ENCODE measurements at regions not wholly inside any gene's neighbourhood (a gene's known extent, or its start where the extent isn't known, plus 50 kb on each side); places are given as distances from the start of the nearest gene placed in this dataset.
"Not testable (repeated sequence)": the region's sequence is repeated elsewhere in the genome, so short reads cannot be mapped to it uniquely, and the experiment has no call there.

GRCh38 chr5:8831251-8831650 lies 714.6 kb downstream of the SEMA5A start:
- Histone ChIP-seq H3K79me2 (ENCODE audit: control insufficient read depth, insufficient read depth, low read length, unreplicated experiment) (no peaks in the 10 kb centered on the region), H3K27ac (ENCODE audit: low read depth, low read length) (peak overlapping the region; percentile 51), H2AFZ (ENCODE audit: low read length, unreplicated experiment) (peak overlapping the region; percentile 33), H3K4me1 (ENCODE audit: control insufficient read depth, insufficient read depth, low read length, unreplicated experiment) (peaks cover 59% of the 10 kb centered on the region), H3K27me3 (ENCODE audit: insufficient read depth, low read length) (no peaks in the 10 kb centered on the region), H3K4me3 (ENCODE audit: low read depth, low read length) (peak overlapping the region; percentile 23; the same call in 1 of the 2 replicates), H3K36me3 (ENCODE audit: insufficient read depth, low read length) (no peaks in the 10 kb centered on the region)

GRCh38 chr5:8831854-8832253 lies 714.0 kb downstream of the SEMA5A start:
- H3K79me2 ChIP-seq (ENCODE audit: control insufficient read depth, insufficient read depth, low read length, unreplicated experiment): no peaks in the 10 kb centered on the region
- no peaks in the 10 kb centered on the region for H3K27me3 ChIP-seq (ENCODE audit: insufficient read depth, low read length)

DNA sequence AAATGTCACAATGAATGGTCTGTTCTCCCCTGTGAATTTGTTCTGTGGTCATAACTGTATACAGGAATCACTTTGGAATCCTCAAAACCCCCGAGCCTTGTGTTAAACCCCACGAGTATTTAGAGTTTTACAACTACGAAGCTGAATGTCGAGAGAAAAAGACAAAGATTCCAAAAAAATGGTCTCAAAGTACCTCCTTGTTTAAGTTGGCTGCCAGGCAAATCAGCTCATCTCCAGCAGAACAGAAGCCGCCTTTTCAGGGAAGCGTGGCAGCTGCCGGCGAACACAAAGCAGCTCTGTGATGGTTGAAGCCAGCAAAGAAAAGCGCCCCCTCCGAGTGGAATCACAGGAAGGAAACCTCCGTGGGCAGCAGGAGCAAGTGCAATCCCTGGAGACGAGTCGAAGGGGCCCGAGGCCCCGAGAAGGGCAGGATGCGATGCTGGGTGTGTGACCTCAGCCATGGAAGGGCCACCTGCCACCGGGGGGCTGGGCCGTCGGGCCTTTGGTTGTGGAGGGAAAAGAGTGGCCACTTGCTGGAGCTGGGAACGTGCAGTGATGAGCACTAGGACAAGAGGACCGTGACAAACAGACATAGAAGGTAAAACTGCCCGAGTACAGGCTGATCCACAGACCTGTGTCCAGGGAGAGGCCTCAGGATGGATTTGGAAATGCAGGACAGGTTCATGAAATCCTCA lies 706.4 kb downstream of the SEMA5A start:
- no peaks in the 10 kb centered on the region; the same call in 1 of the 2 replicates for H3K36me3 ChIP-seq (ENCODE audit: insufficient read depth, low read length)
- no peak overlapping the region for H3K27ac ChIP-seq (ENCODE audit: low read depth, low read length)
- H3K4me1 ChIP-seq (ENCODE audit: control insufficient read depth, insufficient read depth, low read length, unreplicated experiment): peaks cover 8% of the 10 kb centered on the region
- no peak overlapping the region for H2AFZ ChIP-seq (ENCODE audit: low read length, unreplicated experiment)
- no peaks in the 10 kb centered on the region for H3K27me3 ChIP-seq (ENCODE audit: insufficient read depth, low read length)
- no peak overlapping the region for H3K4me3 ChIP-seq (ENCODE audit: low read depth, low read length)
- no peaks in the 10 kb centered on the region for H3K79me2 ChIP-seq (ENCODE audit: control insufficient read depth, insufficient read depth, low read length, unreplicated experiment)

More at GRCh38 chr5:8831854-8832253, 714.0 kb downstream of the SEMA5A start:
- H3K36me3 ChIP-seq (ENCODE audit: insufficient read depth, low read length): no peaks in the 10 kb centered on the region
- peaks cover 53% of the 10 kb centered on the region for H3K4me1 ChIP-seq (ENCODE audit: control insufficient read depth, insufficient read depth, low read length, unreplicated experiment)
- H3K27ac ChIP-seq (ENCODE audit: low read depth, low read length): peak overlapping the region; percentile 51
- H2AFZ ChIP-seq (ENCODE audit: low read length, unreplicated experiment): peak overlapping the region; percentile 33
- peak overlapping the region; percentile 23; the same call in 1 of the 2 replicates for H3K4me3 ChIP-seq (ENCODE audit: low read depth, low read length)

DNA sequence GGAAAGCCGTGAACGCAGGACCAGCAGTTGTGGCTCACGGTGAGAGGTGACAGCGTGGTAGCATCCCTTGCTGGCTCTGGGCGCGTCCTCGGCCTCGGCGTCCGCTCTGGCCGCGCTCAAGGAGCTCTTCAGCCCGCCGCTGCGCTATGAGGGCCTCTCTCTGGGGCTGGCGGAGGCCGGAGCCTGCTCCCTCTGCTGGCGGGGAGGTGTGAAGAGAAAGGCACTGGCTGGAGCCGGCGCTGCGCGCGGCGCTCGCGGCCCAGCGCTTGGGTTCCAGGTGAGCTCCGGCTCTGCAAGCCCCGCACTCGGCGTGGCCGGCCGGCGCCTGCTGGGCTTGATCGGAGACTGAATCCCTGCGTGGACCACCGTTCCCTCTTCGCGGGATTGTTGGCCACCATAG lies 705.6 kb downstream of the SEMA5A start:
- Histone ChIP-seq H3K27ac (ENCODE audit: low read depth, low read length) (no peak overlapping the region), H2AFZ (ENCODE audit: low read length, unreplicated experiment) (no peak overlapping the region)

GRCh38 chr5:8840746-8841145 lies 705.1 kb downstream of the SEMA5A start:
- H3K27ac ChIP-seq (ENCODE audit: low read depth, low read length); H3K27me3 ChIP-seq (ENCODE audit: insufficient read depth, low read length); H3K36me3 ChIP-seq (ENCODE audit: insufficient read depth, low read length); H3K79me2 ChIP-seq (ENCODE audit: control insufficient read depth, insufficient read depth, low read length, unreplicated experiment); H3K4me3 ChIP-seq (ENCODE audit: low read depth, low read length); H2AFZ ChIP-seq (ENCODE audit: low read length, unreplicated experiment): not testable (repeated sequence)
- peaks cover 21% of the 10 kb centered on the region for H3K4me1 ChIP-seq (ENCODE audit: control insufficient read depth, insufficient read depth, low read length, unreplicated experiment)

More for the DNA sequence above, 705.6 kb downstream of the SEMA5A start:
- H3K36me3 ChIP-seq (ENCODE audit: insufficient read depth, low read length): no peaks in the 10 kb centered on the region; the same call in 1 of the 2 replicates
- no peaks in the 10 kb centered on the region for H3K27me3 ChIP-seq (ENCODE audit: insufficient read depth, low read length)
- H3K4me3 ChIP-seq (ENCODE audit: low read depth, low read length): no peak overlapping the region
- peaks cover 16% of the 10 kb centered on the region for H3K4me1 ChIP-seq (ENCODE audit: control insufficient read depth, insufficient read depth, low read length, unreplicated experiment)
- no peaks in the 10 kb centered on the region for H3K79me2 ChIP-seq (ENCODE audit: control insufficient read depth, insufficient read depth, low read length, unreplicated experiment)

GRCh38 chr5:8842971-8843551 lies 702.8 kb downstream of the SEMA5A start:
- H3K27me3 ChIP-seq (ENCODE audit: insufficient read depth, low read length): no peaks in the 10 kb centered on the region
- no peaks in the 10 kb centered on the region; the same call in 1 of the 2 replicates for H3K36me3 ChIP-seq (ENCODE audit: insufficient read depth, low read length)
- H2AFZ ChIP-seq (ENCODE audit: low read length, unreplicated experiment): no peak overlapping the region
- no peak overlapping the region for H3K27ac ChIP-seq (ENCODE audit: low read depth, low read length)
- peaks cover 25% of the 10 kb centered on the region for H3K4me1 ChIP-seq (ENCODE audit: control insufficient read depth, insufficient read depth, low read length, unreplicated experiment)
- no peak overlapping the region for H3K4me3 ChIP-seq (ENCODE audit: low read depth, low read length)
- H3K79me2 ChIP-seq (ENCODE audit: control insufficient read depth, insufficient read depth, low read length, unreplicated experiment): no peaks in the 10 kb centered on the region

- Histone ChIP-seq H3K4me3 (ENCODE audit: low read depth, low read length) (no peak overlapping the region), H3K4me1 (ENCODE audit: control insufficient read depth, insufficient read depth, low read length, unreplicated experiment) (peaks cover 29% of the 10 kb centered on the region), H3K27me3 (ENCODE audit: insufficient read depth, low read length) (no peaks in the 10 kb centered on the region), H3K27ac (ENCODE audit: low read depth, low read length) (no peak overlapping the region), H3K79me2 (ENCODE audit: control insufficient read depth, insufficient read depth, low read length, unreplicated experiment) (no peaks in the 10 kb centered on the region), H3K36me3 (ENCODE audit: insufficient read depth, low read length) (no peaks in the 10 kb centered on the region), H2AFZ (ENCODE audit: low read length, unreplicated experiment) (peak overlapping the region; percentile 17)
Measured at GRCh38 chr5:8843771-8844170, 702.1 kb downstream of the SEMA5A start.

DNA sequence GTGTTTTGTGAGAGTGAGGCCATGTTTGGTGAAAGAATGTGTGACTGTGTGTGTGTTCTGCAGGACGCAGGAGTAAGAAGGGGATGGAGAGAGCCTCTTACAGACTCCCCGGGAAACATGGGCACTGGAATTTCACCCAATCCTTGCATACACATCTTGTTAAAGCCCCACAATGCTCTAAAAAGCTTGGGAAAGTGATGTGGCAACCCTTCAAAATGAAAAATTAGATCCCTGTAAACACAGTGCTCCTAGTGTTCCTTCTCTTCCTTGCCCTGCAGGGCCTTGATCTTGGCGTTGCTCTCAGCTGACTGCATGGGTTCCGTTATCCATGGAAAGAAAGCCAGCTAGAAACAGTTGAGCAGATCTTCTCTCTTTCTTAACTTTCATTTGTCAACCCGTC lies 701.7 kb downstream of the SEMA5A start:
- Histone ChIP-seq H2AFZ (ENCODE audit: low read length, unreplicated experiment) (peak overlapping the region; percentile 17), H3K4me1 (ENCODE audit: control insufficient read depth, insufficient read depth, low read length, unreplicated experiment) (peaks cover 33% of the 10 kb centered on the region), H3K27ac (ENCODE audit: low read depth, low read length) (peak overlapping the region; percentile 68; the same call in 1 of the 2 replicates), H3K4me3 (ENCODE audit: low read depth, low read length) (no peak overlapping the region), H3K27me3 (ENCODE audit: insufficient read depth, low read length) (no peaks in the 10 kb centered on the region), H3K79me2 (ENCODE audit: control insufficient read depth, insufficient read depth, low read length, unreplicated experiment) (no peaks in the 10 kb centered on the region), H3K36me3 (ENCODE audit: insufficient read depth, low read length) (no peaks in the 10 kb centered on the region)

GRCh38 chr5:8844847-8845246 lies 701.0 kb downstream of the SEMA5A start:
- no peaks in the 10 kb centered on the region for H3K27me3 ChIP-seq (ENCODE audit: insufficient read depth, low read length)
- H2AFZ ChIP-seq (ENCODE audit: low read length, unreplicated experiment): peak overlapping the region; percentile 80
- peaks cover 39% of the 10 kb centered on the region for H3K4me1 ChIP-seq (ENCODE audit: control insufficient read depth, insufficient read depth, low read length, unreplicated experiment)
- no peaks in the 10 kb centered on the region for H3K36me3 ChIP-seq (ENCODE audit: insufficient read depth, low read length)
- no peak overlapping the region; the same call in 1 of the 2 replicates for H3K4me3 ChIP-seq (ENCODE audit: low read depth, low read length)
- H3K79me2 ChIP-seq (ENCODE audit: control insufficient read depth, insufficient read depth, low read length, unreplicated experiment): no peaks in the 10 kb centered on the region
- H3K27ac ChIP-seq (ENCODE audit: low read depth, low read length): peak overlapping the region; percentile 68

DNA sequence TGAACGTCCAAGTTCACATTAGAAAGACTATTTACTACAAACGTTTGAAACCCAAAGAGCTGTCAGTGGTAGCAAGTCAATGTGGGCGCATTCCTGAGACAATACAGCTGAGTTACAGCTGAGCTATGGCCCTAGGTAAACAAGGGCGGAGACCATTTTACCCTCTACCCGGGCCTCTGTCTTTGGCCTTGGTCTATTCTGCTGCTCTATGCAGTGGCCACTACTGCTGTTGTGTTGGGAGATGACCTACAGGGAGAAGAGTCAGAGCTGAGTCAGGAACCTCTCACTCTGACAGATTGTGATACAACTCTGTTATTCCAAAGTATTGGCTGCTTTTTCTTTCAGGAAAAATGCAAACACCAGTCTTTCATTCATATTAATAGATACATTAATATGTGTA lies 700.6 kb downstream of the SEMA5A start:
- no peaks in the 10 kb centered on the region for H3K79me2 ChIP-seq (ENCODE audit: control insufficient read depth, insufficient read depth, low read length, unreplicated experiment)
- no peak overlapping the region; the same call in 1 of the 2 replicates for H3K4me3 ChIP-seq (ENCODE audit: low read depth, low read length)
- peak overlapping the region; percentile 68 for H3K27ac ChIP-seq (ENCODE audit: low read depth, low read length)
- peak overlapping the region; percentile 80 for H2AFZ ChIP-seq (ENCODE audit: low read length, unreplicated experiment)
- peaks cover 40% of the 10 kb centered on the region for H3K4me1 ChIP-seq (ENCODE audit: control insufficient read depth, insufficient read depth, low read length, unreplicated experiment)
- H3K36me3 ChIP-seq (ENCODE audit: insufficient read depth, low read length): no peaks in the 10 kb centered on the region
- H3K27me3 ChIP-seq (ENCODE audit: insufficient read depth, low read length): no peaks in the 10 kb centered on the region

DNA sequence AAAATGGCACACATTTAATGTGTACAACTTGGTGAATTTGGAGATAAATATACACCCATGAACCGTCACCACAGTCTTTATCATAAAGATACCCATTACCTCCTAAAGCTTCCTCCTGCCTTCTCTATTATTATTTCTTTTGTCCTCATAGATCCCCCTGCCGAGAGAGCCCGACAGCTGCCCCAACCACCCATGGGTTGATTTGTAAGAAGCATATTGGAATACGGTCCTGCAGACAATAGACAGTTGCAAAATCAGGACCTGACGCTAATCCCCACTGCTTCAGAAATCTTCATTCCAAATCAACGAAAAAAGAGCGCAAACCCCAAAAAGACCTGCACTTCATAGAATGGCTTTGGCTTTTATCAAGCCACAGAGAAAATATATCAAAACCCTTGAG lies 697.5 kb downstream of the SEMA5A start:
- no peak overlapping the region for H2AFZ ChIP-seq (ENCODE audit: low read length, unreplicated experiment)
- no peaks in the 10 kb centered on the region for H3K36me3 ChIP-seq (ENCODE audit: insufficient read depth, low read length)
- H3K79me2 ChIP-seq (ENCODE audit: control insufficient read depth, insufficient read depth, low read length, unreplicated experiment): no peaks in the 10 kb centered on the region
- peak overlapping the region; percentile 77 for H3K27ac ChIP-seq (ENCODE audit: low read depth, low read length)
- no peaks in the 10 kb centered on the region for H3K27me3 ChIP-seq (ENCODE audit: insufficient read depth, low read length)
- no peak overlapping the region for H3K4me3 ChIP-seq (ENCODE audit: low read depth, low read length)
- H3K4me1 ChIP-seq (ENCODE audit: control insufficient read depth, insufficient read depth, low read length, unreplicated experiment): peaks cover 40% of the 10 kb centered on the region

Data from ACC112 (cell line).